ENCODE measurements at regions not wholly inside any gene's neighbourhood (a gene's known extent, or its start where the extent isn't known, plus 50 kb on each side); places are given as distances from the start of the nearest gene placed in this dataset.
A peak's percentile ranks its signal among the peaks of the same experiment; 100 is the strongest.
"Not testable (repeated sequence)": the region's sequence is repeated elsewhere in the genome, so short reads cannot be mapped to it uniquely, and the experiment has no call there.

- DNase-seq (ENCODE audit: low read depth in 4 of 4, low spot score in 2 of 4) = peak in 2 of 4 donors; percentile 10 to 15
Measured at GRCh38 chr5:50501491-50502228, 60.6 kb upstream of the EMB start.

GRCh38 chr5:50513028-50513457 is 72.0 kb upstream of the EMB start:
- DNase-seq (ENCODE audit: low read depth in 4 of 4, low spot score in 2 of 4) = not testable (repeated sequence)

- DNase-seq (ENCODE audit: low read depth in 4 of 4, low spot score in 2 of 4) = not testable (repeated sequence)
Measured at GRCh38 chr5:50521060-50521459, 80.0 kb upstream of the EMB start.

GRCh38 chr5:50527514-50528060 is 86.5 kb upstream of the EMB start:
- DNase-seq (ENCODE audit: low read depth in 4 of 4, low spot score in 2 of 4) = not testable (repeated sequence)

GRCh38 chr5:50535393-50535792 is 94.3 kb upstream of the EMB start:
- DNase-seq (ENCODE audit: low read depth in 4 of 4, low spot score in 2 of 4) = no peak

GRCh38 chr5:50537534-50537933 is 96.4 kb upstream of the EMB start:
- DNase-seq (ENCODE audit: low read depth in 4 of 4, low spot score in 2 of 4) = not testable (repeated sequence)

GRCh38 chr5:50547303-50547702 is 106.2 kb upstream of the EMB start:
- no peak for DNase-seq (ENCODE audit: low read depth in 4 of 4, low spot score in 2 of 4)

- no peak for DNase-seq (ENCODE audit: low read depth in 4 of 4, low spot score in 2 of 4)
Measured at GRCh38 chr5:50550267-50550666, 109.2 kb upstream of the EMB start.

GRCh38 chr5:50550993-50551392 is 109.9 kb upstream of the EMB start:
- no peak for DNase-seq (ENCODE audit: low read depth in 4 of 4, low spot score in 2 of 4)

- DNase-seq (ENCODE audit: low read depth in 4 of 4, low spot score in 2 of 4) = no peak
Measured at GRCh38 chr5:50553560-50553984, 112.5 kb upstream of the EMB start.

- DNase-seq (ENCODE audit: low read depth in 4 of 4, low spot score in 2 of 4) = not testable (repeated sequence)
Measured at GRCh38 chr5:50558640-50559039, 107.8 kb upstream of the PARP8 start.

- DNase-seq (ENCODE audit: low read depth in 4 of 4, low spot score in 2 of 4) = no peak
Measured at GRCh38 chr5:50559955-50560354, 106.5 kb upstream of the PARP8 start.

- no peak for DNase-seq (ENCODE audit: low read depth in 4 of 4, low spot score in 2 of 4)
Measured at GRCh38 chr5:50562694-50563093, 103.7 kb upstream of the PARP8 start.

- no peak for DNase-seq (ENCODE audit: low read depth in 4 of 4, low spot score in 2 of 4)
Measured at GRCh38 chr5:50564079-50564478, 102.4 kb upstream of the PARP8 start.

GRCh38 chr5:50564558-50564957 is 101.9 kb upstream of the PARP8 start:
- DNase-seq (ENCODE audit: low read depth in 4 of 4, low spot score in 2 of 4) = no peak

- no peak for DNase-seq (ENCODE audit: low read depth in 4 of 4, low spot score in 2 of 4)
Measured at GRCh38 chr5:50574121-50574520, 92.3 kb upstream of the PARP8 start.

GRCh38 chr5:50575740-50576139 is 90.7 kb upstream of the PARP8 start:
- DNase-seq (ENCODE audit: low read depth in 4 of 4, low spot score in 2 of 4) = no peak

- no peak for DNase-seq (ENCODE audit: low read depth in 4 of 4, low spot score in 2 of 4)
Measured at GRCh38 chr5:50576265-50576664, 90.2 kb upstream of the PARP8 start.

- peak in 2 of 4 donors; percentile 4 to 11 for DNase-seq (ENCODE audit: low read depth in 4 of 4, low spot score in 2 of 4)
Measured at GRCh38 chr5:50576686-50577256, 89.7 kb upstream of the PARP8 start.

GRCh38 chr5:50580506-50580905 is 85.9 kb upstream of the PARP8 start:
- no peak for DNase-seq (ENCODE audit: low read depth in 4 of 4, low spot score in 2 of 4)

GRCh38 chr5:50581845-50582244 is 84.6 kb upstream of the PARP8 start:
- DNase-seq (ENCODE audit: low read depth in 4 of 4, low spot score in 2 of 4) = not testable (repeated sequence)

GRCh38 chr5:50582699-50583098 is 83.7 kb upstream of the PARP8 start:
- DNase-seq (ENCODE audit: low read depth in 4 of 4, low spot score in 2 of 4) = no peak

Measured in left renal cortex interstitium (tissue), 4 donors.